K562 (cell line): ENCODE measurements at regions not wholly inside any gene's neighbourhood (a gene's known extent, or its start where the extent isn't known, plus 50 kb on each side); places are given as distances from the start of the nearest gene placed in this dataset.
"Not testable (repeated sequence)": the region's sequence is repeated elsewhere in the genome, so short reads cannot be mapped to it uniquely, and the experiment has no call there.

Source experiments
- ATAC-seq: fragments of 200-7000 bp; cut with Tn5 transposase; 3 replicates; pipeline ENCODE4 v1.9.1; 2020; ENCODE audit warnings: moderate library complexity
- BruUV-seq: library from RNA; stranded (reverse); fragments of 400-500 nt; replicated peaks from 2 replicates; lab custom pipeline; 2021; lab: Mats Ljungman, UMichigan
- CTCF ChIA-PET: fragments of 300-600 bp; formaldehyde crosslinking; extraction: SDS; loops from one replicate; lab custom pipeline; 2021; ENCODE audit warnings: low intra/inter-chr PET ratio; lab: Yijun Ruan, JAX
- POLR2A ChIA-PET: fragments of 300-600, 350-650 bp; sonication (Branson Sonifier 250); formaldehyde crosslinking; extraction: SDS; loops from one replicate; lab custom pipeline; 2021; ENCODE audit warnings: antibody characterized with exemption, inconsistent platforms; lab: Yijun Ruan, JAX
- DNase-seq, 4 experiments: peaks; one replicate each; pipeline versions ENCODE4 v3.0.0 to v3.0.0-alpha.2; 2011 to 2018; ENCODE audit warnings: low spot score in 3 of 4, mixed read lengths in 3 of 4; ENCODE audit errors: extremely low read depth in 1 of 4
- FAIRE-seq: peaks from 2 replicates; lab custom pipeline; 2011; peaks lifted over from hg19 to GRCh38; lab: Jason Lieb, UNC
- H2AFZ ChIP-seq: 2 replicates; pipeline ENCODE4 v1.6.0; 2011; ENCODE audit warnings: low read depth, low read length, control low read depth, inconsistent platforms
- H3K27ac ChIP-seq: fragments of 200-600 bp; 3 replicates; pipeline ENCODE4 v1.8.0; 2011; ENCODE audit warnings: low read depth, mild to moderate bottlenecking, control low read depth, inconsistent platforms, low read length, moderate library complexity, mixed read lengths; ENCODE audit errors: extremely low read depth
- H3K27me3 ChIP-seq, 2 experiments: fragments of 300-600 bp in 1 of 2; 2 replicates in 1 of 2; 3 replicates in 1 of 2; pipeline versions ENCODE4 v1.6.0 to v1.8.0; 2011; ENCODE audit warnings: inconsistent platforms in 2 of 2, low read length in 2 of 2, mild to moderate bottlenecking in 1 of 2, mixed read lengths in 1 of 2, moderate library complexity in 1 of 2; ENCODE audit not compliant: control insufficient read depth in 2 of 2, insufficient read depth in 2 of 2
- H3K36me3 ChIP-seq: fragments of 300-600 bp; 3 replicates; pipeline ENCODE4 v1.8.0; 2011; ENCODE audit warnings: mild to moderate bottlenecking, low read length, inconsistent platforms; ENCODE audit not compliant: control insufficient read depth, insufficient read depth
- H3K4me1 ChIP-seq, 2 experiments: fragments of 200-600 bp in 1 of 2; replicated peaks in 1 of 2; 2 replicates in 1 of 2; 3 replicates in 1 of 2; pipeline versions ENCODE4 v1.5.1 to v1.8.0; 2011; ENCODE audit warnings: inconsistent platforms in 2 of 2, low read length in 2 of 2, mild to moderate bottlenecking in 1 of 2, mixed read lengths in 1 of 2, moderate library complexity in 1 of 2; ENCODE audit not compliant: control insufficient read depth in 2 of 2, insufficient read depth in 2 of 2
- H3K4me2 ChIP-seq: 2 replicates; pipeline ENCODE4 v1.6.1; 2011; ENCODE audit warnings: low read length, control low read depth, inconsistent platforms, mixed read lengths; ENCODE audit not compliant: insufficient read depth
- H3K4me3 ChIP-seq: fragments of 200-600 bp; sonication (generic), shearing (Covaris generic); 2 replicates; pipeline ENCODE4 v1.5.1; 2016; ENCODE audit warnings: control low read depth, inconsistent platforms
- H3K79me2 ChIP-seq: fragments of 200-600 bp; 3 replicates; pipeline ENCODE4 v1.8.0; 2011; ENCODE audit warnings: low read length, inconsistent platforms; ENCODE audit not compliant: control insufficient read depth, insufficient read depth
- H3K9ac ChIP-seq, 2 experiments: 2 replicates each; pipeline versions ENCODE4 v1.6.0 to v1.6.1; 2011; ENCODE audit warnings: low read depth in 2 of 2, low read length in 2 of 2, control low read depth in 1 of 2, inconsistent platforms in 1 of 2, mild to moderate bottlenecking in 1 of 2, mixed read lengths in 1 of 2; ENCODE audit not compliant: insufficient read depth in 1 of 2
- H3K9me1 ChIP-seq: one replicate; pipeline ENCODE4 v1.6.0; 2011; ENCODE audit warnings: inconsistent platforms, mild to moderate bottlenecking, low read length, moderate library complexity; ENCODE audit not compliant: control insufficient read depth, insufficient read depth
- H3K9me3 ChIP-seq: replicated peaks from 2 replicates; pipeline ENCODE4 v1.5.1; 2011; ENCODE audit warnings: low read depth, low read length, inconsistent platforms; ENCODE audit not compliant: control insufficient read depth, insufficient read depth
- H4K20me1 ChIP-seq: replicated peaks from 2 replicates; pipeline ENCODE4 v1.6.1; 2011; ENCODE audit warnings: low read length, inconsistent platforms, mixed read lengths; ENCODE audit not compliant: control insufficient read depth, insufficient read depth
- BRCA1 ChIP-seq, 2 experiments: fragments of 450-650 bp in 1 of 2; sonication (generic) in 1 of 2; formaldehyde crosslinking in 1 of 2; IDR thresholded peaks; 2 replicates each; pipeline versions ENCODE4 v1.5.0 to v1.6.1; 2017 to 2020; ENCODE audit warnings: mild to moderate bottlenecking in 1 of 2, missing genetic modification reagents in 1 of 2
- ETS1 ChIP-seq: conservative IDR thresholded peaks from 2 replicates; pipeline ENCODE4 v1.6.1; 2011; ENCODE audit warnings: low read depth, mild to moderate bottlenecking, low read length; ENCODE audit not compliant: control insufficient read depth
- GTF2E2 ChIP-seq: fragments of 200-800 bp; sonication (Bioruptor generic); IDR thresholded peaks from 2 replicates; pipeline ENCODE4 v1.6.1; 2016; ENCODE audit warnings: missing genetic modification characterization, missing compliant biosample characterization
- MYBL2 ChIP-seq, 2 experiments: fragments of 450-650 bp in 1 of 2; sonication (generic) in 1 of 2; formaldehyde crosslinking in 1 of 2; IDR thresholded peaks; 2 replicates each; pipeline versions ENCODE4 v1.6.1 to v1.8.1; 2017 to 2022; ENCODE audit warnings: borderline replicate concordance in 1 of 2, inconsistent platforms in 1 of 2, low read depth in 1 of 2, mild to moderate bottlenecking in 1 of 2, missing genetic modification reagents in 1 of 2, moderate library complexity in 1 of 2
- POLR2H ChIP-seq: IDR thresholded peaks from 2 replicates; pipeline ENCODE4 v1.6.1; 2016; ENCODE audit warnings: missing genetic modification characterization, low read depth, mild to moderate bottlenecking, control low read depth, missing compliant biosample characterization, moderate library complexity
- PRDM10 ChIP-seq: fragments of 450-650 bp; IDR thresholded peaks from 2 replicates; pipeline ENCODE4 v1.6.1; 2018; ENCODE audit not compliant: partially characterized antibody
- RBM25 ChIP-seq: fragments of 200-400 bp; formaldehyde crosslinking; IDR thresholded peaks from 2 replicates; pipeline ENCODE4 v1.6.1; 2018; ENCODE audit warnings: low read length, low read depth, moderate library complexity; ENCODE audit not compliant: severe bottlenecking
- SAFB2 ChIP-seq: fragments of 200-400 bp; formaldehyde crosslinking; IDR thresholded peaks from 2 replicates; pipeline ENCODE4 v1.6.1; 2018; ENCODE audit warnings: borderline replicate concordance, low read length, low read depth, moderate library complexity; ENCODE audit not compliant: severe bottlenecking
- TARDBP ChIP-seq: fragments of 450-650 bp; IDR thresholded peaks from 2 replicates; pipeline ENCODE4 v1.6.1; 2016
- TRIM24 ChIP-seq, 2 experiments: fragments of 450-650 bp; IDR thresholded peaks; 2 replicates each; pipeline ENCODE4 v1.6.1; 2016
- ZNF146 ChIP-seq: IDR thresholded peaks from one replicate; pipeline ENCODE4 v1.6.1; 2018; ENCODE audit warnings: missing compliant biosample characterization; ENCODE audit not compliant: unreplicated experiment
- WGBS: fragments of 100-300 bp; shearing (Covaris generic); methylation state at CpG from one replicate; pipeline ENCODE4 v1.1.6; 2016; ENCODE audit warnings: low coverage, mixed read lengths; ENCODE audit not compliant: insufficient coverage; ENCODE audit errors: missing lambda C conversion rate; 5-methylcytosine and 5-hydroxymethylcytosine counted together
- in situ Hi-C: fragments of 300-500 bp; cut with MboI; formaldehyde crosslinking; loops from 4 replicates; pipeline ENCODE4 v1.15.0; 2018; ENCODE audit warnings: inconsistent platforms, mixed read lengths
- intact Hi-C: fragments of 100-400 bp; cut with micrococcal nuclease; formaldehyde crosslinking; loops from 2 replicates; pipeline ENCODE4 v1.14.2; 2022

GRCh38 chr2:138099288-138099687 is 135.0 kb downstream of the HNMT start:
- intact Hi-C loops = loop anchor here (10.0 kb wide), 1 partner anchor 276 kb away; no protein-coding TSS in a partner anchor
- H3K27me3 ChIP-seq, in situ Hi-C loops, H3K4me2 ChIP-seq, CTCF ChIA-PET, DNase-seq, H3K4me3 ChIP-seq, H3K4me1 ChIP-seq, FAIRE-seq, H3K9me1 ChIP-seq, H3K27ac ChIP-seq, H3K36me3 ChIP-seq, BruUV-seq, H3K79me2 ChIP-seq, H2AFZ ChIP-seq, ATAC-seq, H3K9me3 ChIP-seq, H4K20me1 ChIP-seq, H3K9ac ChIP-seq: not testable (repeated sequence)
- 16% methylated on average over 3 of the region's 3 CpGs for WGBS
- POLR2A ChIA-PET = interaction anchor here (0.6 kb wide), 1 partner anchor 144 kb away, joined by 3 read pairs; no protein-coding TSS in a partner anchor
- TF ChIP-seq ZNF146 (CRISPR knock-in tag) = peak; percentile 91
- peak; percentile 45 for TF ChIP-seq RBM25

GRCh38 chr2:138101718-138102117 is 137.4 kb downstream of the HNMT start:
- in situ Hi-C loops = no loop called here
- TF ChIP-seq POLR2H (tag) (no peak), TARDBP (no peak), GTF2E2 (tag) (no peak), SAFB2 (no peak), PRDM10 (no peak), MYBL2 (IDR thresholded peaks at IDR 0.05; ENCODE audit: low read depth) (no peak), MYBL2 (CRISPR knock-in tag; IDR thresholded peaks at IDR 0.05; ENCODE audit: borderline replicate concordance) (no peak), ETS1 (no peak), TRIM24 (IDR thresholded peaks at IDR 0.05) (no peak), BRCA1 (IDR thresholded peaks at IDR 0.05) (no peak), BRCA1 (CRISPR knock-in tag; IDR thresholded peaks at IDR 0.05) (no peak)

More at GRCh38 chr2:138101718-138102117, 137.4 kb downstream of the HNMT start:
- no peak overlapping the region for H3K4me3 ChIP-seq
- no peak overlapping the region for H2AFZ ChIP-seq
- ATAC-seq = no peak
- DNase-seq = no peak
- H3K9me1 ChIP-seq = no peaks in the 10 kb centered on the region
- H3K9ac ChIP-seq = no peak overlapping the region
- no peaks in the 10 kb centered on the region for H3K79me2 ChIP-seq
- no peaks in the 10 kb centered on the region for H3K9me3 ChIP-seq
- POLR2A ChIA-PET = no interaction called here
- WGBS = 11% methylated on average over 2 of the region's 2 CpGs
- BruUV-seq = no TSS peak
- intact Hi-C loops = no loop called here
- H4K20me1 ChIP-seq = no peaks in the 10 kb centered on the region
- CTCF ChIA-PET = no interaction called here
- H3K36me3 ChIP-seq = no peaks in the 10 kb centered on the region
- H3K4me1 ChIP-seq = no peaks in the 10 kb centered on the region; a peak in 1 of 5 replicates
- no peak overlapping the region for H3K27ac ChIP-seq
- H3K4me2 ChIP-seq = no peak overlapping the region
- no peaks in the 10 kb centered on the region for H3K27me3 ChIP-seq
- FAIRE-seq = no peak
